GM19328 (cell line): ENCODE measurements at regions not wholly inside any gene's neighbourhood (a gene's known extent, or its start where the extent isn't known, plus 50 kb on each side); places are given as distances from the start of the nearest gene placed in this dataset.

Source experiments
- ATAC-seq: cut with Tn5 transposase; IDR thresholded peaks from one replicate; pipeline ENCODE4 v1.9.1; 2021; ENCODE audit warnings: mild to moderate bottlenecking, moderate library complexity; ENCODE audit not compliant: unreplicated experiment

GRCh38 chr9:85213650-85214607 lies 527.8 kb downstream of the AGTPBP1 start:
- ATAC-seq = no peak

GRCh38 chr9:85212887-85213286 lies 528.9 kb downstream of the AGTPBP1 start:
- no peak for ATAC-seq

- ATAC-seq = no peak
Measured at GRCh38 chr9:85212209-85212608, 529.5 kb downstream of the AGTPBP1 start.

GRCh38 chr9:85208666-85209065 lies 533.1 kb downstream of the AGTPBP1 start:
- ATAC-seq = no peak

- ATAC-seq = no peak
Measured at GRCh38 chr9:85204176-85204575, 534.6 kb downstream of the NTRK2 start.

- ATAC-seq = no peak
Measured at GRCh38 chr9:85202596-85202995, 533.1 kb downstream of the NTRK2 start.

GRCh38 chr9:85200726-85201404 lies 531.3 kb downstream of the NTRK2 start:
- no peak for ATAC-seq

GRCh38 chr9:85199866-85200495 lies 530.5 kb downstream of the NTRK2 start:
- no peak for ATAC-seq

GRCh38 chr9:85192750-85193149 lies 523.2 kb downstream of the NTRK2 start:
- no peak for ATAC-seq

GRCh38 chr9:85186218-85186585 lies 516.7 kb downstream of the NTRK2 start:
- no peak for ATAC-seq

GRCh38 chr9:85185486-85186217 lies 516.1 kb downstream of the NTRK2 start:
- ATAC-seq = no peak

GRCh38 chr9:85182383-85182782 lies 512.9 kb downstream of the NTRK2 start:
- ATAC-seq = no peak

DNA sequence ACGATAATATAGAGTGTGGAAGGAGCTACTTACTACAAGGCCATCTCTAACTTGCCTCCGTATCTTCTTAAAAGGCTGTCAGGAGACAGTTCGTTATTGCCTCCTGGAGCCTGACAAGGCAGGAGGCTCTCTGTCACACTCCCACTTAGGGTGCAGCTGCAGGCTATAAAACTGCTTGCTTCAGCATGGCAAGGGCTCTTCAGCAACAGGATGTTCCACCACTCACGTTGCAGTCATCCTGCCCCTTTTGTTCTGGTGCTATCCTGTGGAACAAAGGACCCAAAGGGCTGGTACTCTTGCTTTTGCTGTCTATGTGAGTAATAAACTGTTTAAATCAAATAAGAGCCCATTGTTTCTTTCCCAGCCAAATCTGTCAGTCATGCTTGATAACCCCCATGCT lies 508.9 kb downstream of the NTRK2 start:
- no peak for ATAC-seq

GRCh38 chr9:85173967-85174366 lies 504.4 kb downstream of the NTRK2 start:
- ATAC-seq = no peak

- no peak for ATAC-seq
Measured at GRCh38 chr9:85172001-85172978, 502.8 kb downstream of the NTRK2 start.

DNA sequence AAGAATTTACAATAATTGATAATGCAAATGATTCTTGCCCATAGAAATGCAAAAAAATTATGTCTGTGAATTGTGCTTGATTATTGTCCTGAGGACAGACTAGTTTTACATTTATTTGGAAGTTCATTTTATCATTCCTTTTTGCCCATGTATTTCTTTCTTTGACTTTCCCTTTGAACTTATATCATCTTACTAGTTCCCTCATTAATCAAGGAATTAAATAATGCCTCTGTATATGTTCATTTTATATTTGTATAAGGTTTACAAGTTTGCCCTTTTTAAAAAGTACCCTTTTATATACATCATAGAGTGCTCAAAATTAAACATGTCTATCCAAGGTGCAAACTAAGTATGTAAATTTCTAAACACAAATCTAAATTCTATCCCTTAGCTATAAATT lies 501.6 kb downstream of the NTRK2 start:
- no peak for ATAC-seq

DNA sequence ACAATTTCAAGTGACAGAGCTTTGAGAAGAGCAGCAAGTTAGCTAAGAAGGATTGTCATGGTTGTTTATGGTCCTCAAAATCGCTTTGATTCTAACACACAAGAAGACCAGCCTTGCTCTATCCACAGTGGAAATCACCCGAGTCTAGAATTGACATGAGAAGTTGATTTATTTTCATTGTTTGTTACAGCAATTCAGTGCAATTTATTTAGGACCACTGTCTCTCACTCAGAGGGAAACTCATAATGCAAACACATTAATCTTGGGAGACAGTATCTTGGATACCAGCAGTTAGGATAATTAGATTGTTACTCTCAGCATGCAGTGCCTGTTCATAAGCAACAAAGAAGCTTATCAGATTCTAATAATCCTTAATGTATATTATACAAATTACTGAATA lies 498.9 kb downstream of the NTRK2 start:
- no peak for ATAC-seq

DNA sequence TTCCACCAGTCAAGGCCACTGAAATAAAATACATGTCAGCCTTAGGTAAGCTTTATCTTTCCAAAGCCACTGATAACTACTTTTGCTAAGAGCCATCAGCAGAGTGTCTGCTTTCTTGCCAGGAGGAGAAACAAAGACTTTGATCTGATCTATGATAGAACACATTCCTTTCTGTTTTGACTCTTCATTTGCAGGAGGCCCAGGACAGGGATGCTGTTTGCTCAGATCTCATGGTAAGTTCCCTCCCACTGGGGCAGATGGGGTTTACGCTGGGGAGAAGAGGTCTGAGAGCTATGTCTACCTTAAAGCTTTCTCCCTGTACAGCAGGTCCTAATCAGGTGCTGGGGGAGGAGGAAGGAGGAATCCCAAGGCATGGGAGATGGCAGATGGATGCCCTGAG lies 497.6 kb downstream of the NTRK2 start:
- ATAC-seq = no peak

GRCh38 chr9:85163825-85164224 lies 494.3 kb downstream of the NTRK2 start:
- no peak for ATAC-seq

DNA sequence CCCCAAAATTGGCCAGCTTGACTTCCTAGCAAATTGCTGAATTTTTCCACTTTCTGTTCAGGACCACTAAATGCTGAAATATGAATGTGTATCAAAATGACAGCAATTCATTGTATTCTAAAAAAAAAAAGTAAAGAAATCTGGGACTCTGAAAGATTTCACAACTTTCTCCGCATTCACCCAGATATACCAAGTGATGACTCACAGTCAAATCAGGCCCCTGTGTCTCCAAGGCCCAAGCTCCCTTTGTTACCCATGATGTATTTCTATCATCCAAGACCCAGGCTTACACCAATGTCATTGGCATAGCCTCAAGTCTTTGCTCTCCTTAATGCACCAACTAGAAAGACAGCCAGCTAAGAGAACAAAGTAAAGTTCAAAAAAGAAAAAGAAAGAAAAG lies 493.9 kb downstream of the NTRK2 start:
- no peak for ATAC-seq
